ENCODE measurements at regions not wholly inside any gene's neighbourhood (a gene's known extent, or its start where the extent isn't known, plus 50 kb on each side); places are given as distances from the start of the nearest gene placed in this dataset.

DNA sequence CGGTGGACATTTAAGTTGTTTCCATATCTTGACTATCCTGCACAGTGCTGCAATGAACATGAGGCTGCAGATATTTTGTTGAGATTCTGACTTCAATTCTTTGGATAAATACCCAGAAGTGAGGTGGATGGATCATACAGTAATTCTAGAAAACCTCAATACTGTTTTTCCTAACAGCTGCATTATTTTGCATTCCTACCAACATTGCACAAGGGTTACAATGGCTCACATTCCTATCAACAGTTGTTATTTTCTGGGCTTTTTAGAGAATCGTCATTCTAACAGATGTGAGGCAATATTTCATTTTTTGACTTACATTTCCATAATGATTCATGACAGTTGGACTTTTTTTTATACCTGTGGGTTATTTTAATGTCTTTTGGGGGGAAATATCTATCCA is 716.9 kb upstream of the ANO3 start:
- Histone ChIP-seq H3K9ac (no peak overlapping the region), H2AFZ (ENCODE audit: low read depth) (no peak overlapping the region), H3K79me2 (ENCODE audit: insufficient read depth) (no peaks in the 10 kb centered on the region), H3K9me3 (no peaks in the 10 kb centered on the region), H3K9me2 (no peaks in the 10 kb centered on the region), H3K4me1 (ENCODE audit: control insufficient read depth in 1 of 2, insufficient read depth in 2 of 2, low read depth in 1 of 2, low read length in 1 of 2) (no peaks in the 10 kb centered on the region), H3K36me3 (replicated peaks in 1 of 2; ENCODE audit: control insufficient read depth in 1 of 2, insufficient read depth in 2 of 2, low read length in 1 of 2) (no peaks in the 10 kb centered on the region), H3F3A (replicated peaks; ENCODE audit: insufficient read depth) (no peaks in the 10 kb centered on the region), H3K4me3 (ENCODE audit: low read depth in 2 of 2, low read length in 1 of 2) (no peak overlapping the region), H3K4me2 (no peak overlapping the region), H3K27ac (ENCODE audit: low read depth in 2 of 2, low read length in 1 of 2) (no peak overlapping the region), H3K27me3 (ENCODE audit: insufficient read depth) (no peaks in the 10 kb centered on the region), H4K20me1 (ENCODE audit: insufficient read depth) (no peaks in the 10 kb centered on the region)
- ChIA-PET CTCF (no interaction called here), POLR2A (no interaction called here)
- 43% methylated on average over 2 of the region's 2 CpGs for WGBS (ENCODE audit: low lambda C conversion rate)
- TF ChIP-seq EZH2phosphoT487 (IDR thresholded peaks at IDR 0.05; ENCODE audit: borderline replicate concordance, low read depth): no peak
- DNase-seq: no peak

DNA sequence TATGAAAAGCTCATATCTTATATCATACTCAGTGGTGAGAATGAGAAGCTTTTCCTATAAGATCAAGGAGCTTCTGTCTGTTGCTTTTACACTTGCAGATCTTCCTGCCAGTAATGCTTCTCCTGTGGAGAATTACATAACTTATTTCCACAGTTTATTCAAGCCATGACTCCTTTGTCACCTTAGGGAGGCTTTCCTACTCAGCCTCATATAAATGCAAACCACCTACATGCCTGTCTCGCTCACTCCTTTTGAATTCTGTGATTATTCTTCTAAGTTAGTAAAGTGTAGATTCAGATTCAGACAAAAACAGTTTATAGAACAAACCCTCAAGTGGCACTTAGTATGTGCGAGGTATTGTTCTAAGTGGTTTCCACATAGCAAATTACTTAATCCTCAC is 716.1 kb upstream of the ANO3 start:
- Histone ChIP-seq H3K9ac (no peak overlapping the region), H3K36me3 (replicated peaks in 1 of 2; ENCODE audit: control insufficient read depth in 1 of 2, insufficient read depth in 2 of 2, low read length in 1 of 2) (no peaks in the 10 kb centered on the region), H3K4me3 (ENCODE audit: low read depth in 2 of 2, low read length in 1 of 2) (no peak overlapping the region), H3K4me1 (ENCODE audit: control insufficient read depth in 1 of 2, insufficient read depth in 2 of 2, low read depth in 1 of 2, low read length in 1 of 2) (no peaks in the 10 kb centered on the region), H3K79me2 (ENCODE audit: insufficient read depth) (no peaks in the 10 kb centered on the region), H4K20me1 (ENCODE audit: insufficient read depth) (no peaks in the 10 kb centered on the region), H3K27ac (ENCODE audit: low read depth in 2 of 2, low read length in 1 of 2) (no peak overlapping the region), H3K9me2 (no peaks in the 10 kb centered on the region), H3K4me2 (no peak overlapping the region), H2AFZ (ENCODE audit: low read depth) (no peak overlapping the region), H3F3A (replicated peaks; ENCODE audit: insufficient read depth) (no peaks in the 10 kb centered on the region), H3K9me3 (no peaks in the 10 kb centered on the region), H3K27me3 (ENCODE audit: insufficient read depth) (no peaks in the 10 kb centered on the region)
- 47% methylated on average over 2 of the region's 2 CpGs for WGBS (ENCODE audit: low lambda C conversion rate)
- TF ChIP-seq, protein P1, sequence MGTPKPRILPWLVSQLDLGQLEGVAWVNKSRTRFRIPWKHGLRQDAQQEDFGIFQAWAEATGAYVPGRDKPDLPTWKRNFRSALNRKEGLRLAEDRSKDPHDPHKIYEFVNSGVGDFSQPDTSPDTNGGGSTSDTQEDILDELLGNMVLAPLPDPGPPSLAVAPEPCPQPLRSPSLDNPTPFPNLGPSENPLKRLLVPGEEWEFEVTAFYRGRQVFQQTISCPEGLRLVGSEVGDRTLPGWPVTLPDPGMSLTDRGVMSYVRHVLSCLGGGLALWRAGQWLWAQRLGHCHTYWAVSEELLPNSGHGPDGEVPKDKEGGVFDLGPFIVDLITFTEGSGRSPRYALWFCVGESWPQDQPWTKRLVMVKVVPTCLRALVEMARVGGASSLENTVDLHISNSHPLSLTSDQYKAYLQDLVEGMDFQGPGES (IDR thresholded peaks at IDR 0.05; ENCODE audit: low read depth, low read length): no peak
- TF ChIP-seq MEF2A (IDR thresholded peaks at IDR 0.05; ENCODE audit: borderline replicate concordance, low read depth): no peak
- no peak for TF ChIP-seq TCF12 (IDR thresholded peaks at IDR 0.05)
- TF ChIP-seq, protein P2, sequence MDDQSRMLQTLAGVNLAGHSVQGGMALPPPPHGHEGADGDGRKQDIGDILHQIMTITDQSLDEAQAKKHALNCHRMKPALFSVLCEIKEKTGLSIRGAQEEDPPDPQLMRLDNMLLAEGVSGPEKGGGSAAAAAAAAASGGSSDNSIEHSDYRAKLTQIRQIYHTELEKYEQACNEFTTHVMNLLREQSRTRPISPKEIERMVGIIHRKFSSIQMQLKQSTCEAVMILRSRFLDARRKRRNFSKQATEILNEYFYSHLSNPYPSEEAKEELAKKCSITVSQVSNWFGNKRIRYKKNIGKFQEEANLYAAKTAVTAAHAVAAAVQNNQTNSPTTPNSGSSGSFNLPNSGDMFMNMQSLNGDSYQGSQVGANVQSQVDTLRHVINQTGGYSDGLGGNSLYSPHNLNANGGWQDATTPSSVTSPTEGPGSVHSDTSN (IDR thresholded peaks at IDR 0.05): no peak
- TF ChIP-seq, protein P3, sequence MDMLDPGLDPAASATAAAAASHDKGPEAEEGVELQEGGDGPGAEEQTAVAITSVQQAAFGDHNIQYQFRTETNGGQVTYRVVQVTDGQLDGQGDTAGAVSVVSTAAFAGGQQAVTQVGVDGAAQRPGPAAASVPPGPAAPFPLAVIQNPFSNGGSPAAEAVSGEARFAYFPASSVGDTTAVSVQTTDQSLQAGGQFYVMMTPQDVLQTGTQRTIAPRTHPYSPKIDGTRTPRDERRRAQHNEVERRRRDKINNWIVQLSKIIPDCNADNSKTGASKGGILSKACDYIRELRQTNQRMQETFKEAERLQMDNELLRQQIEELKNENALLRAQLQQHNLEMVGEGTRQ (IDR thresholded peaks at IDR 0.05; ENCODE audit: borderline replicate concordance, low read depth, low read length): no peak
- TF ChIP-seq NFIC (IDR thresholded peaks at IDR 0.05; ENCODE audit: borderline replicate concordance): no peak
- no peak for TF ChIP-seq FOXJ3 (CRISPR knock-in tag; IDR thresholded peaks at IDR 0.05)
- TF ChIP-seq CHD2 (IDR thresholded peaks at IDR 0.05; ENCODE audit: low read length, partially characterized antibody): no peak
- no peak for TF ChIP-seq MXI1 (IDR thresholded peaks at IDR 0.05; ENCODE audit: low read depth, low read length)
- POLR2A ChIA-PET: interaction anchor here (0.6 kb wide), 1 partner anchor 1152 kb away, joined by 3 read pairs; no protein-coding TSS in a partner anchor
- no peak for DNase-seq
- CTCF ChIA-PET: no interaction called here

All from SK-N-SH (cell line).